ENCODE measurements at regions not wholly inside any gene's neighbourhood (a gene's known extent, or its start where the extent isn't known, plus 50 kb on each side); places are given as distances from the start of the nearest gene placed in this dataset.

DNA sequence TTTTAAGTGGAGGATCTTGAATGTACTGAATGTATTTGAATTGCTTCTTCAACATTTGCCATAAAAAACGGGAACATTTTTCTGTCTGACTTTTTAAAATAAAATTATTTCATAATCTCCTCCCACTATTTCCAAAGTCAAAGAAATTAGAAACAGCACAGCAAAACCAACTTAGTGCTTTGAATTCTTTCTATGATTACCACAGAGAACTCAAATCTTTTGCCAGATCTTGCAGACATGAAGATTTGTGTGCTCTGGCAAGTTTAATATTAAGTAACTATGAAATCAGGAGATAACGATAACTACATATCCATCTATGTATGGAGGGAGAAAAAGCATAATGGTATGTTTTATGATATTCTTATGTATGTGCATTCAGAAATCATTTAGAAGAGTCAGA, 982.2 kb downstream of the PCDH7 start:
- TF ChIP-seq CTCF (IDR thresholded peaks at IDR 0.05; ENCODE audit: unreplicated experiment) = no peak
- H3K27me3 Mint-ChIP-seq (ENCODE audit: unreplicated experiment) = no peaks in the 10 kb centered on the region
- no peaks in the 10 kb centered on the region for H3K4me1 Mint-ChIP-seq (ENCODE audit: low read depth, unreplicated experiment)
- H3K9me3 Mint-ChIP-seq (ENCODE audit: low read depth, unreplicated experiment) = peaks cover 6% of the 10 kb centered on the region
- BruUV-seq (replicated peaks) = no TSS peak
- intact Hi-C loops (cut with micrococcal nuclease; ENCODE audit: unreplicated experiment) = no loop called here
- no peak for DNase-seq
- no peaks in the 10 kb centered on the region for H3K36me3 Mint-ChIP-seq (ENCODE audit: insufficient read depth, unreplicated experiment)
- H3K4me3 Mint-ChIP-seq (ENCODE audit: low read depth, unreplicated experiment) = no peak overlapping the region
- CTCF ChIA-PET = no interaction called here
- H3K27ac Mint-ChIP-seq (ENCODE audit: unreplicated experiment) = no peak overlapping the region

DNA sequence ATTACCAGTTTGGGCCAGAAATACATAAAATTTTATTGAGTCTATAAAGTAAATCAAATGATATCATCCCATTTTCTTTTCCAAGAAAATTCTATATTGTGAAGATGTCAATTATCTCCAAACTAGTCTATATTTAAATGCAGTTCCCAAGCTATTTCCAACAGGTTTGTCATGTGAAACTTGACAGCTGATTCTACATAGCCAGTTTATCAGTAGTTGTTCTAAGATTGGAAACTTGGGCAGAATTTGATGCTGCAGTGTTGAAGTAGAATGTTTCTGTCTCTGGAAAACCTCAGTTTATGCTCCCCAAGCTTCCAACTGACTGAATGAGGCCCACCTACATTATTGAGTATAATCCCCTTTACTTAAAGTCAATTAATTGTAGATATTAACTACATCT, 994.1 kb downstream of the PCDH7 start:
- H3K27me3 Mint-ChIP-seq (ENCODE audit: unreplicated experiment) = no peaks in the 10 kb centered on the region
- H3K36me3 Mint-ChIP-seq (ENCODE audit: insufficient read depth, unreplicated experiment) = no peaks in the 10 kb centered on the region
- DNase-seq = no peak
- CTCF ChIA-PET = no interaction called here
- peaks cover 7% of the 10 kb centered on the region for H3K9me3 Mint-ChIP-seq (ENCODE audit: low read depth, unreplicated experiment)
- H3K4me1 Mint-ChIP-seq (ENCODE audit: low read depth, unreplicated experiment) = no peaks in the 10 kb centered on the region
- H3K4me3 Mint-ChIP-seq (ENCODE audit: low read depth, unreplicated experiment) = no peak overlapping the region
- no peak overlapping the region for H3K27ac Mint-ChIP-seq (ENCODE audit: unreplicated experiment)
- intact Hi-C loops (cut with micrococcal nuclease; ENCODE audit: unreplicated experiment) = no loop called here
- BruUV-seq (replicated peaks) = no TSS peak
- TF ChIP-seq CTCF (IDR thresholded peaks at IDR 0.05; ENCODE audit: unreplicated experiment) = no peak

GRCh38 chr4:31715302-31715701, 995.1 kb downstream of the PCDH7 start:
- Mint-ChIP-seq H3K36me3 (ENCODE audit: insufficient read depth, unreplicated experiment) (no peaks in the 10 kb centered on the region), H3K4me3 (ENCODE audit: low read depth, unreplicated experiment) (no peak overlapping the region), H3K27me3 (ENCODE audit: unreplicated experiment) (no peaks in the 10 kb centered on the region), H3K27ac (ENCODE audit: unreplicated experiment) (no peak overlapping the region), H3K9me3 (ENCODE audit: low read depth, unreplicated experiment) (peaks cover 7% of the 10 kb centered on the region), H3K4me1 (ENCODE audit: low read depth, unreplicated experiment) (no peaks in the 10 kb centered on the region)
- intact Hi-C loops (cut with micrococcal nuclease; ENCODE audit: unreplicated experiment) = no loop called here
- no peak for DNase-seq
- CTCF ChIA-PET = no interaction called here
- no TSS peak for BruUV-seq (replicated peaks)
- TF ChIP-seq CTCF (IDR thresholded peaks at IDR 0.05; ENCODE audit: unreplicated experiment) = no peak

DNA sequence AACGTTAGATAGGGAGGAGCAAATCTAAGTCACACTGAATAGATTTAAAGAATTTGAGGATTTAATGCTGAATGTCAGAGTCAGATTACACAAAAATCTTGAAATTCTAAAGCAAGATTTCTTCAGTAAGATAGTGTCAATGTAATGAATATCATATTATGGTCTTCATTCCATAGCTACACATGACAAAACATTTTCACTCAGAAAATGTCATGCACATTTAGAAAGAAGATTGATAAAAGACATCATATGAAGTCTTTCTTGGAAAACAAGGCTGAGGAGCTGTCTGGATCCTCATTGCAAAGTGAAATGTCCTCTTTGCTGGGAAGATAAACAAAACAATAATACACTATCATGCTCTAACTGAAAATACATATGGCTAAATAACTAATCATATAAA, 1006.9 kb downstream of the PCDH7 start:
- CTCF ChIA-PET = no interaction called here
- TF ChIP-seq CTCF (IDR thresholded peaks at IDR 0.05; ENCODE audit: unreplicated experiment) = no peak
- H3K27me3 Mint-ChIP-seq (ENCODE audit: unreplicated experiment) = no peaks in the 10 kb centered on the region
- BruUV-seq (replicated peaks) = no TSS peak
- no peak overlapping the region for H3K4me3 Mint-ChIP-seq (ENCODE audit: low read depth, unreplicated experiment)
- intact Hi-C loops (cut with micrococcal nuclease; ENCODE audit: unreplicated experiment) = no loop called here
- peaks cover 6% of the 10 kb centered on the region for H3K9me3 Mint-ChIP-seq (ENCODE audit: low read depth, unreplicated experiment)
- no peak overlapping the region for H3K27ac Mint-ChIP-seq (ENCODE audit: unreplicated experiment)
- DNase-seq = no peak
- no peaks in the 10 kb centered on the region for H3K4me1 Mint-ChIP-seq (ENCODE audit: low read depth, unreplicated experiment)
- no peaks in the 10 kb centered on the region for H3K36me3 Mint-ChIP-seq (ENCODE audit: insufficient read depth, unreplicated experiment)

DNA sequence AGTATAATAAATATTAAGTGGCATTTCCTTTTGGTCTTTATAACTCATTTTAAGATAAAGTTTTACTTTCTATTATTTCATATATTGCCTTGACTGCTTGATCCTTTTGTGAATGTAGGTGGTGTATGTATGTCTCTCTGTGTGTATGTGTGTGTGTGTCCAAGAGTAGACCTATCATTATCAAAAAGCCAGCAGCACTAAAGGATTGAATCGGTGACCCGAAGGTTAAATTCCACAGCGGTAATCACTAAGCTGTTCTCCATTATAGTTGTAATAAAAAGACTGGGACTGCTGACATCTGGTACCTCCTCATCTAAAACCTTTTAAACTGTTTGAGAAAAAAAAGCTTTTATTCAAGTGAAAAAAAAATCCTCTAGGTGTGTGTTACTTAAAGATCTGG, 1014.8 kb downstream of the PCDH7 start:
- H3K4me1 Mint-ChIP-seq (ENCODE audit: low read depth, unreplicated experiment) = no peaks in the 10 kb centered on the region
- H3K36me3 Mint-ChIP-seq (ENCODE audit: insufficient read depth, unreplicated experiment) = no peaks in the 10 kb centered on the region
- no TSS peak for BruUV-seq (replicated peaks)
- CTCF ChIA-PET = no interaction called here
- TF ChIP-seq CTCF (IDR thresholded peaks at IDR 0.05; ENCODE audit: unreplicated experiment) = no peak
- no peak overlapping the region for H3K4me3 Mint-ChIP-seq (ENCODE audit: low read depth, unreplicated experiment)
- no peaks in the 10 kb centered on the region for H3K27me3 Mint-ChIP-seq (ENCODE audit: unreplicated experiment)
- intact Hi-C loops (cut with micrococcal nuclease; ENCODE audit: unreplicated experiment) = no loop called here
- peaks cover 6% of the 10 kb centered on the region for H3K9me3 Mint-ChIP-seq (ENCODE audit: low read depth, unreplicated experiment)
- H3K27ac Mint-ChIP-seq (ENCODE audit: unreplicated experiment) = no peak overlapping the region
- no peak for DNase-seq

All from Calu3 (cell line).